ENCODE measurements at regions not wholly inside any gene's neighbourhood (a gene's known extent, or its start where the extent isn't known, plus 50 kb on each side); places are given as distances from the start of the nearest gene placed in this dataset.
"Not testable (repeated sequence)": the region's sequence is repeated elsewhere in the genome, so short reads cannot be mapped to it uniquely, and the experiment has no call there.

GRCh38 chr7:39758234-39758970, 135.0 kb downstream of the RALA start:
- no TSS peak for BruUV-seq (replicated peaks)

GRCh38 chr7:39761449-39761848, 138.1 kb downstream of the RALA start:
- no peaks in the 10 kb centered on the region for H3K9me3 ChIP-seq (ENCODE audit: low read depth, low read length, poor library complexity, severe bottlenecking)
- H3K4me3 ChIP-seq (ENCODE audit: low read depth, low read length, poor library complexity, severe bottlenecking), result no peak overlapping the region
- no peaks in the 10 kb centered on the region for H3K4me1 ChIP-seq (ENCODE audit: insufficient read depth, low read length, poor library complexity, severe bottlenecking)
- intact Hi-C loops (cut with micrococcal nuclease; ENCODE audit: unreplicated experiment), result no loop called here
- H3K27me3 ChIP-seq (replicated peaks; ENCODE audit: insufficient read depth, low read depth, low read length, poor library complexity), result no peaks in the 10 kb centered on the region
- TF ChIP-seq CTCF (conservative IDR thresholded peaks at IDR 0.05; ENCODE audit: low read depth, low read length) (no peak), EZH2 (IDR thresholded peaks at IDR 0.05; ENCODE audit: borderline replicate concordance, low read depth, low read length, poor library complexity, severe bottlenecking) (no peak)
- BruUV-seq (replicated peaks), result no TSS peak
- CTCF ChIA-PET, result no interaction called here
- no peak overlapping the region for H3K27ac ChIP-seq (ENCODE audit: low read depth, low read length, poor library complexity, severe bottlenecking)
- DNase-seq (ENCODE audit: low spot score), result no peak
- POLR2A ChIA-PET (ENCODE audit: low non-redundant PET), result no interaction called here
- H3K36me3 ChIP-seq (ENCODE audit: insufficient read depth, low read length, poor library complexity, severe bottlenecking), result no peaks in the 10 kb centered on the region

More at GRCh38 chr7:39758234-39758970, 135.0 kb downstream of the RALA start:
- DNase-seq (ENCODE audit: low spot score), result no peak
- no peaks in the 10 kb centered on the region for H3K9me3 ChIP-seq (ENCODE audit: low read depth, low read length, poor library complexity, severe bottlenecking)
- no peaks in the 10 kb centered on the region for H3K27me3 ChIP-seq (replicated peaks; ENCODE audit: insufficient read depth, low read depth, low read length, poor library complexity)
- no peaks in the 10 kb centered on the region for H3K36me3 ChIP-seq (ENCODE audit: insufficient read depth, low read length, poor library complexity, severe bottlenecking)
- peaks cover 13% of the 10 kb centered on the region for H3K4me1 ChIP-seq (ENCODE audit: insufficient read depth, low read length, poor library complexity, severe bottlenecking)
- POLR2A ChIA-PET (ENCODE audit: low non-redundant PET), result no interaction called here
- H3K4me3 ChIP-seq (ENCODE audit: low read depth, low read length, poor library complexity, severe bottlenecking), result no peak overlapping the region
- no peak for TF ChIP-seq EZH2 (IDR thresholded peaks at IDR 0.05; ENCODE audit: borderline replicate concordance, low read depth, low read length, poor library complexity, severe bottlenecking)
- TF ChIP-seq CTCF (conservative IDR thresholded peaks at IDR 0.05; ENCODE audit: low read depth, low read length), result no peak
- H3K27ac ChIP-seq (ENCODE audit: low read depth, low read length, poor library complexity, severe bottlenecking), result no peak overlapping the region
- CTCF ChIA-PET, result no interaction called here
- intact Hi-C loops (cut with micrococcal nuclease; ENCODE audit: unreplicated experiment), result no loop called here

GRCh38 chr7:39762466-39762865, 139.1 kb downstream of the RALA start:
- H3K27me3 ChIP-seq (replicated peaks; ENCODE audit: insufficient read depth, low read depth, low read length, poor library complexity); DNase-seq (ENCODE audit: low spot score); H3K4me1 ChIP-seq (ENCODE audit: insufficient read depth, low read length, poor library complexity, severe bottlenecking); H3K9me3 ChIP-seq (ENCODE audit: low read depth, low read length, poor library complexity, severe bottlenecking); H3K4me3 ChIP-seq (ENCODE audit: low read depth, low read length, poor library complexity, severe bottlenecking); BruUV-seq (replicated peaks); H3K27ac ChIP-seq (ENCODE audit: low read depth, low read length, poor library complexity, severe bottlenecking); H3K36me3 ChIP-seq (ENCODE audit: insufficient read depth, low read length, poor library complexity, severe bottlenecking); intact Hi-C loops (cut with micrococcal nuclease; ENCODE audit: unreplicated experiment); POLR2A ChIA-PET (ENCODE audit: low non-redundant PET); CTCF ChIA-PET: not testable (repeated sequence)

- BruUV-seq (replicated peaks); POLR2A ChIA-PET (ENCODE audit: low non-redundant PET); H3K36me3 ChIP-seq (ENCODE audit: insufficient read depth, low read length, poor library complexity, severe bottlenecking); CTCF ChIA-PET; intact Hi-C loops (cut with micrococcal nuclease; ENCODE audit: unreplicated experiment); H3K9me3 ChIP-seq (ENCODE audit: low read depth, low read length, poor library complexity, severe bottlenecking); H3K4me1 ChIP-seq (ENCODE audit: insufficient read depth, low read length, poor library complexity, severe bottlenecking); DNase-seq (ENCODE audit: low spot score); H3K27ac ChIP-seq (ENCODE audit: low read depth, low read length, poor library complexity, severe bottlenecking); H3K4me3 ChIP-seq (ENCODE audit: low read depth, low read length, poor library complexity, severe bottlenecking); H3K27me3 ChIP-seq (replicated peaks; ENCODE audit: insufficient read depth, low read depth, low read length, poor library complexity): not testable (repeated sequence)
Observed at GRCh38 chr7:39762881-39763280, 139.5 kb downstream of the RALA start.

- CTCF ChIA-PET; BruUV-seq (replicated peaks); POLR2A ChIA-PET (ENCODE audit: low non-redundant PET): not testable (repeated sequence)
Observed at GRCh38 chr7:39765833-39766232, 142.5 kb downstream of the RALA start.

GRCh38 chr7:39768439-39768838, 145.1 kb downstream of the RALA start:
- CTCF ChIA-PET; DNase-seq (ENCODE audit: low spot score); H3K27ac ChIP-seq (ENCODE audit: low read depth, low read length, poor library complexity, severe bottlenecking); intact Hi-C loops (cut with micrococcal nuclease; ENCODE audit: unreplicated experiment); BruUV-seq (replicated peaks); POLR2A ChIA-PET (ENCODE audit: low non-redundant PET); H3K36me3 ChIP-seq (ENCODE audit: insufficient read depth, low read length, poor library complexity, severe bottlenecking); H3K4me1 ChIP-seq (ENCODE audit: insufficient read depth, low read length, poor library complexity, severe bottlenecking); H3K4me3 ChIP-seq (ENCODE audit: low read depth, low read length, poor library complexity, severe bottlenecking); H3K27me3 ChIP-seq (replicated peaks; ENCODE audit: insufficient read depth, low read depth, low read length, poor library complexity); H3K9me3 ChIP-seq (ENCODE audit: low read depth, low read length, poor library complexity, severe bottlenecking): not testable (repeated sequence)

More at GRCh38 chr7:39765833-39766232, 142.5 kb downstream of the RALA start:
- DNase-seq (ENCODE audit: low spot score); intact Hi-C loops (cut with micrococcal nuclease; ENCODE audit: unreplicated experiment); H3K27ac ChIP-seq (ENCODE audit: low read depth, low read length, poor library complexity, severe bottlenecking); H3K4me3 ChIP-seq (ENCODE audit: low read depth, low read length, poor library complexity, severe bottlenecking); H3K4me1 ChIP-seq (ENCODE audit: insufficient read depth, low read length, poor library complexity, severe bottlenecking); H3K27me3 ChIP-seq (replicated peaks; ENCODE audit: insufficient read depth, low read depth, low read length, poor library complexity); H3K36me3 ChIP-seq (ENCODE audit: insufficient read depth, low read length, poor library complexity, severe bottlenecking); H3K9me3 ChIP-seq (ENCODE audit: low read depth, low read length, poor library complexity, severe bottlenecking): not testable (repeated sequence)
